GM23338 (cell line): ENCODE measurements at regions not wholly inside any gene's neighbourhood (a gene's known extent, or its start where the extent isn't known, plus 50 kb on each side); places are given as distances from the start of the nearest gene placed in this dataset.

Experiments
- ATAC-seq: fragments of 200-7000 bp; cut with Tn5 transposase; 3 replicates; pipeline ENCODE4 v1.9.1; 2020
- DNase-seq: peaks from one replicate; pipeline ENCODE4 v3.0.0-alpha.2; 2015; ENCODE audit warnings: low spot score
- H2AFZ ChIP-seq: fragments of 200-600 bp; sonication (generic); 2 replicates; pipeline ENCODE4 v1.8.0; 2016; ENCODE audit warnings: antibody characterized with exemption, mild to moderate bottlenecking, moderate library complexity
- H3F3A ChIP-seq: fragments of 200-600 bp; sonication (generic); replicated peaks from 2 replicates; pipeline ENCODE4 v1.8.0; 2017; ENCODE audit warnings: antibody characterized with exemption, mixed run types, low read depth
- H3K27ac ChIP-seq: fragments of 200-600 bp; sonication (generic); 2 replicates; pipeline ENCODE4 v1.6.1; 2016; ENCODE audit warnings: low read depth
- H3K27me3 ChIP-seq: fragments of 200-600 bp; sonication (generic); 2 replicates; pipeline ENCODE4 v1.8.0; 2016; ENCODE audit warnings: mild to moderate bottlenecking, mixed run types, moderate library complexity; ENCODE audit not compliant: insufficient read depth
- H3K36me3 ChIP-seq: fragments of 200-600 bp; sonication (generic); 2 replicates; pipeline ENCODE4 v1.8.0; 2016; ENCODE audit warnings: mild to moderate bottlenecking; ENCODE audit not compliant: insufficient read depth
- H3K4me1 ChIP-seq: fragments of 200-600 bp; sonication (generic); 2 replicates; pipeline ENCODE4 v1.8.0; 2016; ENCODE audit warnings: mild to moderate bottlenecking, moderate library complexity; ENCODE audit not compliant: insufficient read depth
- H3K4me2 ChIP-seq: fragments of 200-600 bp; sonication (generic); 2 replicates; pipeline ENCODE4 v1.7.1; 2017; ENCODE audit warnings: mixed run types
- H3K4me3 ChIP-seq: fragments of 200-600 bp; sonication (generic); 2 replicates; pipeline ENCODE4 v1.6.1; 2016; ENCODE audit warnings: mixed run types
- H3K79me2 ChIP-seq: fragments of 200-600 bp; sonication (generic); replicated peaks from 2 replicates; pipeline ENCODE4 v1.8.0; 2017; ENCODE audit warnings: mild to moderate bottlenecking; ENCODE audit not compliant: insufficient read depth
- H3K9me2 ChIP-seq: fragments of 200-600 bp; sonication (generic); 2 replicates; pipeline ENCODE4 v1.8.0; 2017; ENCODE audit not compliant: insufficient read depth
- H4K20me1 ChIP-seq: fragments of 200-600 bp; sonication (generic); replicated peaks from 2 replicates; pipeline ENCODE4 v1.8.0; 2017; ENCODE audit warnings: mild to moderate bottlenecking; ENCODE audit not compliant: insufficient read depth
- H3K27ac Mint-ChIP-seq: 2 replicates; pipeline ENCODE4 v1.8.0; 2020; ENCODE audit warnings: inconsistent platforms, mild to moderate bottlenecking, moderate library complexity, mixed read lengths
- H3K27me3 Mint-ChIP-seq: 3 replicates; pipeline ENCODE4 v1.8.0; 2022; ENCODE audit warnings: low read depth, mild to moderate bottlenecking, moderate library complexity, mixed read lengths, inconsistent platforms; ENCODE audit not compliant: insufficient read depth, poor library complexity
- H3K36me3 Mint-ChIP-seq: 3 replicates; pipeline ENCODE4 v1.8.0; 2021; ENCODE audit warnings: low read depth, mild to moderate bottlenecking, inconsistent platforms, moderate library complexity, mixed read lengths
- H3K4me1 Mint-ChIP-seq: 3 replicates; pipeline ENCODE4 v1.8.0; 2020; ENCODE audit warnings: mild to moderate bottlenecking, inconsistent platforms, mixed read lengths
- H3K4me3 Mint-ChIP-seq: 3 replicates; pipeline ENCODE4 v1.8.0; 2021; ENCODE audit warnings: moderate library complexity, mild to moderate bottlenecking, inconsistent platforms, mixed read lengths
- H3K9me3 Mint-ChIP-seq: 3 replicates; pipeline ENCODE4 v1.8.0; 2020; ENCODE audit warnings: moderate library complexity, mild to moderate bottlenecking, inconsistent platforms, mixed read lengths
- CREB1 ChIP-seq: fragments of 250-450 bp; sonication (Bioruptor Pico); IDR thresholded peaks from 2 replicates; pipeline ENCODE4 v1.5.0; 2020; ENCODE audit warnings: low read depth, mild to moderate bottlenecking, moderate library complexity
- EZH2 ChIP-seq: fragments of 200-600 bp; sonication (generic); IDR thresholded peaks from one replicate; pipeline ENCODE4 v1.8.0; 2017; ENCODE audit warnings: antibody characterized with exemption, mild to moderate bottlenecking, low read depth; ENCODE audit not compliant: unreplicated experiment
- EZH2phosphoT487 ChIP-seq: fragments of 200-600 bp; sonication (generic); IDR thresholded peaks from one replicate; pipeline ENCODE4 v1.8.1; 2018; ENCODE audit warnings: antibody characterized with exemption; ENCODE audit not compliant: unreplicated experiment
- JUNB ChIP-seq: IDR thresholded peaks from one replicate; pipeline ENCODE4 v1.6.1; 2016; ENCODE audit warnings: antibody characterized with exemption; ENCODE audit not compliant: unreplicated experiment
- NANOG ChIP-seq: IDR thresholded peaks from 2 replicates; pipeline ENCODE4 v1.6.1; 2016; ENCODE audit warnings: antibody characterized with exemption, borderline replicate concordance
- POLR2AphosphoS5 ChIP-seq: IDR thresholded peaks from 2 replicates; pipeline ENCODE4 v1.6.1; 2016; ENCODE audit warnings: antibody characterized with exemption, low read depth
- STAT1 ChIP-seq: IDR thresholded peaks from one replicate; pipeline ENCODE4 v1.6.1; 2016; ENCODE audit warnings: antibody characterized with exemption; ENCODE audit not compliant: unreplicated experiment
- ZNF114 ChIP-seq: fragments of 250-450 bp; sonication (Bioruptor Pico); IDR thresholded peaks from 2 replicates; pipeline ENCODE4 v1.5.0; 2020; ENCODE audit warnings: mild to moderate bottlenecking, moderate library complexity
- ZNF331 ChIP-seq: fragments of 250-450 bp; sonication (Bioruptor Pico); IDR thresholded peaks from 2 replicates; pipeline ENCODE4 v1.5.0; 2020; ENCODE audit warnings: low read depth, mild to moderate bottlenecking, moderate library complexity
- TF ChIP-seq, protein P1 (sequence below): fragments of 250-450 bp; sonication (Bioruptor Pico); IDR thresholded peaks from 2 replicates; pipeline ENCODE4 v1.5.0; 2020; ENCODE audit warnings: mild to moderate bottlenecking, moderate library complexity
- TF ChIP-seq, protein P2 (sequence below), 2 experiments: fragments of 200-600 bp in 1 of 2; sonication (generic) in 1 of 2; conservative IDR thresholded peaks; 2 replicates each; pipeline versions ENCODE4 v1.5.1 to v1.6.1; 2016 to 2017; ENCODE audit warnings: antibody characterized with exemption in 2 of 2, low read depth in 2 of 2, mild to moderate bottlenecking in 2 of 2, moderate library complexity in 1 of 2
- TF ChIP-seq, protein P3 (sequence below): IDR thresholded peaks from one replicate; pipeline ENCODE4 v1.6.1; 2018; ENCODE audit warnings: antibody characterized with exemption; ENCODE audit not compliant: unreplicated experiment
- TF ChIP-seq, protein P4 (sequence below): IDR thresholded peaks from 2 replicates; pipeline ENCODE4 v1.6.1; 2016; ENCODE audit warnings: antibody characterized with exemption

DNA sequence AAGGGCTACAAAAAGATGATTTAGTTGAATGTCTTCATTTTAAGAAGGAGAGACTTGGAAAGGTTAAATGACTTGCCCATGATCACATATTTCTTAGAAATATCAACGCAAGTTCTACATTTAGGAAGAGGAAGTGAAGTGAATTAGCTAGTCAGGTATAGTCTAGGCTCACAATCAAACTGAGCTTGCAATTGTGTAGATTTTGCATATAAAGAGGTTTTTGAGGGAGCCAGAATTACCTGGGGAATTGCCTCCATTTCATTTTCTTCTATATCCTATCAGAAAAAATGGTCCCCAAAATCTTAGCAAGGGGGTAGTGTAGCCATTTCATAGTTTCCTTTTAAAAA, 71.3 kb downstream of the MFAP3 start:
- H3K4me2 ChIP-seq, result peak overlapping the region; percentile 15
- H3K36me3 ChIP-seq, result no peaks in the 10 kb centered on the region
- Mint-ChIP-seq H3K36me3 (no peaks in the 10 kb centered on the region), H3K9me3 (no peaks in the 10 kb centered on the region), H3K27me3 (peaks cover 10% of the 10 kb centered on the region), H3K4me3 (no peak overlapping the region), H3K4me1 (peaks cover 49% of the 10 kb centered on the region), H3K27ac (no peak overlapping the region; the same call in 1 of the 2 replicates)
- TF ChIP-seq ZNF114 (CRISPR knock-in tag) (no peak), ZNF331 (no peak), EZH2phosphoT487 (no peak), POLR2AphosphoS5 (no peak), STAT1 (no peak), EZH2 (no peak), JUNB (no peak), NANOG (no peak), CREB1 (CRISPR knock-in tag) (no peak)
- TF ChIP-seq, protein P1, sequence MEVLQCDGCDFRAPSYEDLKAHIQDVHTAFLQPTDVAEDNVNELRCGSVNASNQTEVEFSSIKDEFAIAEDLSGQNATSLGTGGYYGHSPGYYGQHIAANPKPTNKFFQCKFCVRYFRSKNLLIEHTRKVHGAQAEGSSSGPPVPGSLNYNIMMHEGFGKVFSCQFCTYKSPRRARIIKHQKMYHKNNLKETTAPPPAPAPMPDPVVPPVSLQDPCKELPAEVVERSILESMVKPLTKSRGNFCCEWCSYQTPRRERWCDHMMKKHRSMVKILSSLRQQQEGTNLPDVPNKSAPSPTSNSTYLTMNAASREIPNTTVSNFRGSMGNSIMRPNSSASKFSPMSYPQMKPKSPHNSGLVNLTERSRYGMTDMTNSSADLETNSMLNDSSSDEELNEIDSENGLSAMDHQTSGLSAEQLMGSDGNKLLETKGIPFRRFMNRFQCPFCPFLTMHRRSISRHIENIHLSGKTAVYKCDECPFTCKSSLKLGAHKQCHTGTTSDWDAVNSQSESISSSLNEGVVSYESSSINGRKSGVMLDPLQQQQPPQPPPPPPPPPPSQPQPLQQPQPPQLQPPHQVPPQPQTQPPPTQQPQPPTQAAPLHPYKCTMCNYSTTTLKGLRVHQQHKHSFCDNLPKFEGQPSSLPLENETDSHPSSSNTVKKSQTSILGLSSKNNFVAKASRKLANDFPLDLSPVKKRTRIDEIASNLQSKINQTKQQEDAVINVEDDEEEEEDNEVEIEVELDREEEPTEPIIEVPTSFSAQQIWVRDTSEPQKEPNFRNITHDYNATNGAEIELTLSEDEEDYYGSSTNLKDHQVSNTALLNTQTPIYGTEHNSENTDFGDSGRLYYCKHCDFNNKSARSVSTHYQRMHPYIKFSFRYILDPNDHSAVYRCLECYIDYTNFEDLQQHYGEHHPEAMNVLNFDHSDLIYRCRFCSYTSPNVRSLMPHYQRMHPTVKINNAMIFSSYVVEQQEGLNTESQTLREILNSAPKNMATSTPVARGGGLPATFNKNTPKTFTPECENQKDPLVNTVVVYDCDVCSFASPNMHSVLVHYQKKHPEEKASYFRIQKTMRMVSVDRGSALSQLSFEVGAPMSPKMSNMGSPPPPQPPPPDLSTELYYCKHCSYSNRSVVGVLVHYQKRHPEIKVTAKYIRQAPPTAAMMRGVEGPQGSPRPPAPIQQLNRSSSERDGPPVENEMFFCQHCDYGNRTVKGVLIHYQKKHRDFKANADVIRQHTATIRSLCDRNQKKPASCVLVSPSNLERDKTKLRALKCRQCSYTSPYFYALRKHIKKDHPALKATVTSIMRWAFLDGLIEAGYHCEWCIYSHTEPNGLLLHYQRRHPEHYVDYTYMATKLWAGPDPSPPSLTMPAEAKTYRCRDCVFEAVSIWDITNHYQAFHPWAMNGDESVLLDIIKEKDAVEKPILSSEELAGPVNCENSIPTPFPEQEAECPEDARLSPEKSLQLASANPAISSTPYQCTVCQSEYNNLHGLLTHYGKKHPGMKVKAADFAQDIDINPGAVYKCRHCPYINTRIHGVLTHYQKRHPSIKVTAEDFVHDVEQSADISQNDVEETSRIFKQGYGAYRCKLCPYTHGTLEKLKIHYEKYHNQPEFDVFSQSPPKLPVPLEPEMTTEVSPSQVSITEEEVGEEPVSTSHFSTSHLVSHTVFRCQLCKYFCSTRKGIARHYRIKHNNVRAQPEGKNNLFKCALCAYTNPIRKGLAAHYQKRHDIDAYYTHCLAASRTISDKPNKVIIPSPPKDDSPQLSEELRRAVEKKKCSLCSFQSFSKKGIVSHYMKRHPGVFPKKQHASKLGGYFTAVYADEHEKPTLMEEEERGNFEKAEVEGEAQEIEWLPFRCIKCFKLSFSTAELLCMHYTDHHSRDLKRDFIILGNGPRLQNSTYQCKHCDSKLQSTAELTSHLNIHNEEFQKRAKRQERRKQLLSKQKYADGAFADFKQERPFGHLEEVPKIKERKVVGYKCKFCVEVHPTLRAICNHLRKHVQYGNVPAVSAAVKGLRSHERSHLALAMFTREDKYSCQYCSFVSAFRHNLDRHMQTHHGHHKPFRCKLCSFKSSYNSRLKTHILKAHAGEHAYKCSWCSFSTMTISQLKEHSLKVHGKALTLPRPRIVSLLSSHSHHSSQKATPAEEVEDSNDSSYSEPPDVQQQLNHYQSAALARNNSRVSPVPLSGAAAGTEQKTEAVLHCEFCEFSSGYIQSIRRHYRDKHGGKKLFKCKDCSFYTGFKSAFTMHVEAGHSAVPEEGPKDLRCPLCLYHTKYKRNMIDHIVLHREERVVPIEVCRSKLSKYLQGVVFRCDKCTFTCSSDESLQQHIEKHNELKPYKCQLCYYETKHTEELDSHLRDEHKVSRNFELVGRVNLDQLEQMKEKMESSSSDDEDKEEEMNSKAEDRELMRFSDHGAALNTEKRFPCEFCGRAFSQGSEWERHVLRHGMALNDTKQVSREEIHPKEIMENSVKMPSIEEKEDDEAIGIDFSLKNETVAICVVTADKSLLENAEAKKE (CRISPR knock-in tag), result no peak
- TF ChIP-seq, protein P2, sequence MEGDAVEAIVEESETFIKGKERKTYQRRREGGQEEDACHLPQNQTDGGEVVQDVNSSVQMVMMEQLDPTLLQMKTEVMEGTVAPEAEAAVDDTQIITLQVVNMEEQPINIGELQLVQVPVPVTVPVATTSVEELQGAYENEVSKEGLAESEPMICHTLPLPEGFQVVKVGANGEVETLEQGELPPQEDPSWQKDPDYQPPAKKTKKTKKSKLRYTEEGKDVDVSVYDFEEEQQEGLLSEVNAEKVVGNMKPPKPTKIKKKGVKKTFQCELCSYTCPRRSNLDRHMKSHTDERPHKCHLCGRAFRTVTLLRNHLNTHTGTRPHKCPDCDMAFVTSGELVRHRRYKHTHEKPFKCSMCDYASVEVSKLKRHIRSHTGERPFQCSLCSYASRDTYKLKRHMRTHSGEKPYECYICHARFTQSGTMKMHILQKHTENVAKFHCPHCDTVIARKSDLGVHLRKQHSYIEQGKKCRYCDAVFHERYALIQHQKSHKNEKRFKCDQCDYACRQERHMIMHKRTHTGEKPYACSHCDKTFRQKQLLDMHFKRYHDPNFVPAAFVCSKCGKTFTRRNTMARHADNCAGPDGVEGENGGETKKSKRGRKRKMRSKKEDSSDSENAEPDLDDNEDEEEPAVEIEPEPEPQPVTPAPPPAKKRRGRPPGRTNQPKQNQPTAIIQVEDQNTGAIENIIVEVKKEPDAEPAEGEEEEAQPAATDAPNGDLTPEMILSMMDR (conservative IDR thresholded peaks at IDR 0.05; ENCODE audit: low read depth in 2 of 2), result no peak
- TF ChIP-seq, protein P3, sequence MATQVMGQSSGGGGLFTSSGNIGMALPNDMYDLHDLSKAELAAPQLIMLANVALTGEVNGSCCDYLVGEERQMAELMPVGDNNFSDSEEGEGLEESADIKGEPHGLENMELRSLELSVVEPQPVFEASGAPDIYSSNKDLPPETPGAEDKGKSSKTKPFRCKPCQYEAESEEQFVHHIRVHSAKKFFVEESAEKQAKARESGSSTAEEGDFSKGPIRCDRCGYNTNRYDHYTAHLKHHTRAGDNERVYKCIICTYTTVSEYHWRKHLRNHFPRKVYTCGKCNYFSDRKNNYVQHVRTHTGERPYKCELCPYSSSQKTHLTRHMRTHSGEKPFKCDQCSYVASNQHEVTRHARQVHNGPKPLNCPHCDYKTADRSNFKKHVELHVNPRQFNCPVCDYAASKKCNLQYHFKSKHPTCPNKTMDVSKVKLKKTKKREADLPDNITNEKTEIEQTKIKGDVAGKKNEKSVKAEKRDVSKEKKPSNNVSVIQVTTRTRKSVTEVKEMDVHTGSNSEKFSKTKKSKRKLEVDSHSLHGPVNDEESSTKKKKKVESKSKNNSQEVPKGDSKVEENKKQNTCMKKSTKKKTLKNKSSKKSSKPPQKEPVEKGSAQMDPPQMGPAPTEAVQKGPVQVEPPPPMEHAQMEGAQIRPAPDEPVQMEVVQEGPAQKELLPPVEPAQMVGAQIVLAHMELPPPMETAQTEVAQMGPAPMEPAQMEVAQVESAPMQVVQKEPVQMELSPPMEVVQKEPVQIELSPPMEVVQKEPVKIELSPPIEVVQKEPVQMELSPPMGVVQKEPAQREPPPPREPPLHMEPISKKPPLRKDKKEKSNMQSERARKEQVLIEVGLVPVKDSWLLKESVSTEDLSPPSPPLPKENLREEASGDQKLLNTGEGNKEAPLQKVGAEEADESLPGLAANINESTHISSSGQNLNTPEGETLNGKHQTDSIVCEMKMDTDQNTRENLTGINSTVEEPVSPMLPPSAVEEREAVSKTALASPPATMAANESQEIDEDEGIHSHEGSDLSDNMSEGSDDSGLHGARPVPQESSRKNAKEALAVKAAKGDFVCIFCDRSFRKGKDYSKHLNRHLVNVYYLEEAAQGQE, result no peak
- TF ChIP-seq, protein P4, sequence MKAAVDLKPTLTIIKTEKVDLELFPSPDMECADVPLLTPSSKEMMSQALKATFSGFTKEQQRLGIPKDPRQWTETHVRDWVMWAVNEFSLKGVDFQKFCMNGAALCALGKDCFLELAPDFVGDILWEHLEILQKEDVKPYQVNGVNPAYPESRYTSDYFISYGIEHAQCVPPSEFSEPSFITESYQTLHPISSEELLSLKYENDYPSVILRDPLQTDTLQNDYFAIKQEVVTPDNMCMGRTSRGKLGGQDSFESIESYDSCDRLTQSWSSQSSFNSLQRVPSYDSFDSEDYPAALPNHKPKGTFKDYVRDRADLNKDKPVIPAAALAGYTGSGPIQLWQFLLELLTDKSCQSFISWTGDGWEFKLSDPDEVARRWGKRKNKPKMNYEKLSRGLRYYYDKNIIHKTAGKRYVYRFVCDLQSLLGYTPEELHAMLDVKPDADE, result no peak
- no peaks in the 10 kb centered on the region for H4K20me1 ChIP-seq
- H3K4me1 ChIP-seq, result peaks cover 43% of the 10 kb centered on the region
- DNase-seq (no peak), ATAC-seq (no peak)
- H2AFZ ChIP-seq, result no peak overlapping the region; the same call in 1 of the 2 replicates
- no peak overlapping the region for H3K27ac ChIP-seq
- H3K9me2 ChIP-seq, result peaks cover 10% of the 10 kb centered on the region
- H3K27me3 ChIP-seq, result no peaks in the 10 kb centered on the region
- no peaks in the 10 kb centered on the region for H3K79me2 ChIP-seq
- no peaks in the 10 kb centered on the region; the same call in 1 of the 2 replicates for H3F3A ChIP-seq
- H3K4me3 ChIP-seq, result no peak overlapping the region
